HL-60 (cell line): ENCODE measurements at regions not wholly inside any gene's neighbourhood (a gene's known extent, or its start where the extent isn't known, plus 50 kb on each side); places are given as distances from the start of the nearest gene placed in this dataset.

Experiments
- POLR2AphosphoS5 ChIP-seq: IDR thresholded peaks from 2 replicates; pipeline ENCODE4 v1.6.1; 2012; ENCODE audit warnings: low read depth
- TF ChIP-seq, protein P1 (sequence below): IDR thresholded peaks from one replicate; pipeline ENCODE4 v1.5.1; 2011; ENCODE audit warnings: low read length, control low read depth, inconsistent platforms; ENCODE audit not compliant: insufficient read depth
- TF ChIP-seq, protein P2 (sequence below): IDR thresholded peaks from 2 replicates; pipeline ENCODE4 v1.6.1; 2012; ENCODE audit warnings: low read depth; ENCODE audit not compliant: insufficient replicate concordance

DNA sequence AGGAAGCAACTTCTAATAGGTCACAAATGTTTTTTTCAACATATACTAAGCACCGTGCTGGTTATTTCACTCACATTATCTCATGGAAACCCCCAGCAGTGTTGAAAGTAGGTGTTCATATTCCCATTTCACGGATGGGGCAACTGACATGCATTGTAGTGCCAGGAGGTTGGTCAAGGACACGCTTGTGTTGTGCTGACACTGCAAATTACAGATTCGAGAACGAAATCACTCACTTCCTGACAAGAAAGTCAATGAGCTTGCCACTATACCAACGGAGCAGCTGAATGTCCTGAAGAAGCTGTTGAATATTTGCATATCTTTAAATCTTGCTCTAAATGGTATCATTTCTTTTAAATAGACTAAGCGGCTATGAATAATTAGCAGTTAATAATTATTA is 378.0 kb upstream of the C16orf82 start:
- TF ChIP-seq, protein P1, sequence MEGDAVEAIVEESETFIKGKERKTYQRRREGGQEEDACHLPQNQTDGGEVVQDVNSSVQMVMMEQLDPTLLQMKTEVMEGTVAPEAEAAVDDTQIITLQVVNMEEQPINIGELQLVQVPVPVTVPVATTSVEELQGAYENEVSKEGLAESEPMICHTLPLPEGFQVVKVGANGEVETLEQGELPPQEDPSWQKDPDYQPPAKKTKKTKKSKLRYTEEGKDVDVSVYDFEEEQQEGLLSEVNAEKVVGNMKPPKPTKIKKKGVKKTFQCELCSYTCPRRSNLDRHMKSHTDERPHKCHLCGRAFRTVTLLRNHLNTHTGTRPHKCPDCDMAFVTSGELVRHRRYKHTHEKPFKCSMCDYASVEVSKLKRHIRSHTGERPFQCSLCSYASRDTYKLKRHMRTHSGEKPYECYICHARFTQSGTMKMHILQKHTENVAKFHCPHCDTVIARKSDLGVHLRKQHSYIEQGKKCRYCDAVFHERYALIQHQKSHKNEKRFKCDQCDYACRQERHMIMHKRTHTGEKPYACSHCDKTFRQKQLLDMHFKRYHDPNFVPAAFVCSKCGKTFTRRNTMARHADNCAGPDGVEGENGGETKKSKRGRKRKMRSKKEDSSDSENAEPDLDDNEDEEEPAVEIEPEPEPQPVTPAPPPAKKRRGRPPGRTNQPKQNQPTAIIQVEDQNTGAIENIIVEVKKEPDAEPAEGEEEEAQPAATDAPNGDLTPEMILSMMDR: no peak
- TF ChIP-seq, protein P2, sequence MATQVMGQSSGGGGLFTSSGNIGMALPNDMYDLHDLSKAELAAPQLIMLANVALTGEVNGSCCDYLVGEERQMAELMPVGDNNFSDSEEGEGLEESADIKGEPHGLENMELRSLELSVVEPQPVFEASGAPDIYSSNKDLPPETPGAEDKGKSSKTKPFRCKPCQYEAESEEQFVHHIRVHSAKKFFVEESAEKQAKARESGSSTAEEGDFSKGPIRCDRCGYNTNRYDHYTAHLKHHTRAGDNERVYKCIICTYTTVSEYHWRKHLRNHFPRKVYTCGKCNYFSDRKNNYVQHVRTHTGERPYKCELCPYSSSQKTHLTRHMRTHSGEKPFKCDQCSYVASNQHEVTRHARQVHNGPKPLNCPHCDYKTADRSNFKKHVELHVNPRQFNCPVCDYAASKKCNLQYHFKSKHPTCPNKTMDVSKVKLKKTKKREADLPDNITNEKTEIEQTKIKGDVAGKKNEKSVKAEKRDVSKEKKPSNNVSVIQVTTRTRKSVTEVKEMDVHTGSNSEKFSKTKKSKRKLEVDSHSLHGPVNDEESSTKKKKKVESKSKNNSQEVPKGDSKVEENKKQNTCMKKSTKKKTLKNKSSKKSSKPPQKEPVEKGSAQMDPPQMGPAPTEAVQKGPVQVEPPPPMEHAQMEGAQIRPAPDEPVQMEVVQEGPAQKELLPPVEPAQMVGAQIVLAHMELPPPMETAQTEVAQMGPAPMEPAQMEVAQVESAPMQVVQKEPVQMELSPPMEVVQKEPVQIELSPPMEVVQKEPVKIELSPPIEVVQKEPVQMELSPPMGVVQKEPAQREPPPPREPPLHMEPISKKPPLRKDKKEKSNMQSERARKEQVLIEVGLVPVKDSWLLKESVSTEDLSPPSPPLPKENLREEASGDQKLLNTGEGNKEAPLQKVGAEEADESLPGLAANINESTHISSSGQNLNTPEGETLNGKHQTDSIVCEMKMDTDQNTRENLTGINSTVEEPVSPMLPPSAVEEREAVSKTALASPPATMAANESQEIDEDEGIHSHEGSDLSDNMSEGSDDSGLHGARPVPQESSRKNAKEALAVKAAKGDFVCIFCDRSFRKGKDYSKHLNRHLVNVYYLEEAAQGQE: no peak
- no peak for TF ChIP-seq POLR2AphosphoS5
